Hepatocyte (in vitro differentiated cells): ENCODE measurements at regions not wholly inside any gene's neighbourhood (a gene's known extent, or its start where the extent isn't known, plus 50 kb on each side); places are given as distances from the start of the nearest gene placed in this dataset.

Experiments used
- CTCF ChIP-seq: fragments of 200-600 bp; sonication (generic); IDR thresholded peaks from 2 replicates; pipeline ENCODE4 v1.5.1; 2016; ENCODE audit warnings: antibody characterized with exemption, mild to moderate bottlenecking; ENCODE audit not compliant: poor library complexity
- EZH2 ChIP-seq: fragments of 200-600 bp; sonication (generic); IDR thresholded peaks from 2 replicates; pipeline ENCODE4 v1.6.1; 2016; ENCODE audit warnings: antibody characterized with exemption, mild to moderate bottlenecking, borderline replicate concordance
- EZH2phosphoT487 ChIP-seq: fragments of 200-600 bp; sonication (generic); IDR thresholded peaks from one replicate; pipeline ENCODE4 v1.6.1; 2018; ENCODE audit warnings: antibody characterized with exemption, mild to moderate bottlenecking, low read depth, moderate library complexity; ENCODE audit not compliant: unreplicated experiment, severe bottlenecking

- TF ChIP-seq CTCF: no peak
- no peak for TF ChIP-seq EZH2phosphoT487
- TF ChIP-seq EZH2: no peak
Observed at GRCh38 chr6:154629127-154629526, 104.1 kb upstream of the SCAF8 start.
